DND-41 (cell line): ENCODE measurements at regions not wholly inside any gene's neighbourhood (a gene's known extent, or its start where the extent isn't known, plus 50 kb on each side); places are given as distances from the start of the nearest gene placed in this dataset.

Source experiments
- ATAC-seq: fragments of 200-7000 bp; cut with Tn5 transposase; 3 replicates; pipeline ENCODE4 v1.9.1; 2021; ENCODE audit warnings: low read depth; ENCODE audit not compliant: insufficient read depth
- DNase-seq: peaks from one replicate; pipeline ENCODE4 v3.0.0-alpha.2; 2020
- H2AFZ ChIP-seq: 2 replicates; pipeline ENCODE4 v1.6.0; 2012; ENCODE audit warnings: low read depth, low read length
- H3K27ac ChIP-seq: 2 replicates; pipeline ENCODE4 v1.5.1; 2012; ENCODE audit warnings: low read length, inconsistent platforms
- H3K27me3 ChIP-seq: fragments of 200-600 bp; sonication (generic); 2 replicates; pipeline ENCODE4 v1.6.0; 2012; ENCODE audit warnings: low read length, mild to moderate bottlenecking, inconsistent platforms; ENCODE audit not compliant: insufficient read depth, poor library complexity
- H3K36me3 ChIP-seq: 2 replicates; pipeline ENCODE4 v1.5.1; 2012; ENCODE audit warnings: low read length, inconsistent platforms; ENCODE audit not compliant: insufficient read depth
- H3K4me1 ChIP-seq: 2 replicates; pipeline ENCODE4 v1.5.1; 2012; ENCODE audit warnings: mild to moderate bottlenecking, low read length; ENCODE audit not compliant: insufficient read depth
- H3K4me2 ChIP-seq: 2 replicates; pipeline ENCODE4 v1.6.0; 2012; ENCODE audit warnings: mild to moderate bottlenecking, moderate library complexity, low read length, inconsistent platforms; ENCODE audit not compliant: insufficient read depth
- H3K4me3 ChIP-seq, 2 experiments: fragments of 200-600 bp in 1 of 2; shearing (Covaris generic) in 1 of 2; 2 replicates each; pipeline ENCODE4 v1.5.1; 2012 to 2016; ENCODE audit warnings: inconsistent platforms in 2 of 2, low read length in 2 of 2, mild to moderate bottlenecking in 2 of 2, low read depth in 1 of 2, moderate library complexity in 1 of 2
- H3K79me2 ChIP-seq: 2 replicates; pipeline ENCODE4 v1.6.0; 2012; ENCODE audit warnings: low read length, inconsistent platforms; ENCODE audit not compliant: insufficient read depth
- H3K9ac ChIP-seq: 2 replicates; pipeline ENCODE4 v1.6.0; 2012; ENCODE audit warnings: low read depth, mild to moderate bottlenecking, inconsistent platforms, low read length, moderate library complexity
- H3K9me3 ChIP-seq: 2 replicates; pipeline ENCODE4 v1.5.1; 2012; ENCODE audit warnings: low read length, moderate library complexity, mild to moderate bottlenecking, inconsistent platforms; ENCODE audit not compliant: insufficient read depth, severe bottlenecking
- H4K20me1 ChIP-seq: 2 replicates; pipeline ENCODE4 v1.6.0; 2012; ENCODE audit warnings: low read length; ENCODE audit not compliant: insufficient read depth
- EZH2 ChIP-seq: IDR thresholded peaks from 3 replicates; pipeline ENCODE4 v1.6.1; 2012; ENCODE audit warnings: borderline replicate concordance, low read depth, mild to moderate bottlenecking, moderate library complexity, low read length, inconsistent platforms; ENCODE audit not compliant: severe bottlenecking
- TF ChIP-seq, protein P1 (sequence below): IDR thresholded peaks from 2 replicates; pipeline ENCODE4 v1.5.1; 2012; ENCODE audit warnings: borderline replicate concordance, low read length, moderate library complexity, mild to moderate bottlenecking; ENCODE audit not compliant: poor library complexity, severe bottlenecking; ENCODE audit errors: extremely low read depth

DNA sequence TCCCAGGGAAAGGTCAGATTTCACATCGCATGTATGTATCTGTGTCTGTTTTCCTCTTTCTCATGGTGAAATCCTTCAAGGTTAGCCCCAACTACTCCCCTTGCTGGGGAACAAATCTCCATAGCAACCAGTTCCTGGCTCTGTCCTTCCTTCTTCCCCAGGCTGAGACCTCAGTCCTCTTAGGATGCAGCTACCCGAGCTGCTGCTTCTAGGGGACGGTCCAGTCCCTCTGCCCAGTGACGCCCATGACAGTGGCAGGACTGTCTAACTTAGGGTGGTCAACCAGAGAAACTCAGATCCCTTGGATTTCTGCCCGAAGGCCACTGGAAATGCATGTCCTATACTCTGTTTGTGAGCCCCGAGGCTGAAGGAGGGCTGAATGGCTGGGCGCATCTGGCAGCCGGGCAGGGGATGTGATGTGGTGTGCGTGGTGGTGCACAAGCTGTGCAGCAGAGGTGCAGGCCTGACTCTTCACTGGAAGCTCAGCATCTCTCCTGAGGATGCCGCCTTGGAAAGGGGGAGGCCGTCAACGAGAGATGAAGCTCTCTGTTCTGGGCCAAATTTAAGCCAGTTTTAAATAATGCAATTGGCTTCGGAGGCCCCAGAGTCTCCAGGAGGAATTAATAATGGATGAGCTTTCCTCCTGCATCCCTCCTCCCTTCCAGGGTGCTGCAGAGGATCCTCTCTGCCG, 118.7 kb upstream of the B3GAT1 start:
- Histone ChIP-seq H3K9ac (no peak overlapping the region), H3K27me3 (no peaks in the 10 kb centered on the region), H4K20me1 (no peaks in the 10 kb centered on the region), H3K36me3 (no peaks in the 10 kb centered on the region), H3K4me1 (peaks cover 21% of the 10 kb centered on the region), H3K27ac (no peak overlapping the region), H3K4me3 (no peak overlapping the region), H2AFZ (no peak overlapping the region), H3K79me2 (no peaks in the 10 kb centered on the region), H3K9me3 (no peaks in the 10 kb centered on the region), H3K4me2 (no peak overlapping the region)
- DNase-seq = no peak
- TF ChIP-seq, protein P1, sequence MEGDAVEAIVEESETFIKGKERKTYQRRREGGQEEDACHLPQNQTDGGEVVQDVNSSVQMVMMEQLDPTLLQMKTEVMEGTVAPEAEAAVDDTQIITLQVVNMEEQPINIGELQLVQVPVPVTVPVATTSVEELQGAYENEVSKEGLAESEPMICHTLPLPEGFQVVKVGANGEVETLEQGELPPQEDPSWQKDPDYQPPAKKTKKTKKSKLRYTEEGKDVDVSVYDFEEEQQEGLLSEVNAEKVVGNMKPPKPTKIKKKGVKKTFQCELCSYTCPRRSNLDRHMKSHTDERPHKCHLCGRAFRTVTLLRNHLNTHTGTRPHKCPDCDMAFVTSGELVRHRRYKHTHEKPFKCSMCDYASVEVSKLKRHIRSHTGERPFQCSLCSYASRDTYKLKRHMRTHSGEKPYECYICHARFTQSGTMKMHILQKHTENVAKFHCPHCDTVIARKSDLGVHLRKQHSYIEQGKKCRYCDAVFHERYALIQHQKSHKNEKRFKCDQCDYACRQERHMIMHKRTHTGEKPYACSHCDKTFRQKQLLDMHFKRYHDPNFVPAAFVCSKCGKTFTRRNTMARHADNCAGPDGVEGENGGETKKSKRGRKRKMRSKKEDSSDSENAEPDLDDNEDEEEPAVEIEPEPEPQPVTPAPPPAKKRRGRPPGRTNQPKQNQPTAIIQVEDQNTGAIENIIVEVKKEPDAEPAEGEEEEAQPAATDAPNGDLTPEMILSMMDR = no peak
- no peak for TF ChIP-seq EZH2
- ATAC-seq = no peak

DNA sequence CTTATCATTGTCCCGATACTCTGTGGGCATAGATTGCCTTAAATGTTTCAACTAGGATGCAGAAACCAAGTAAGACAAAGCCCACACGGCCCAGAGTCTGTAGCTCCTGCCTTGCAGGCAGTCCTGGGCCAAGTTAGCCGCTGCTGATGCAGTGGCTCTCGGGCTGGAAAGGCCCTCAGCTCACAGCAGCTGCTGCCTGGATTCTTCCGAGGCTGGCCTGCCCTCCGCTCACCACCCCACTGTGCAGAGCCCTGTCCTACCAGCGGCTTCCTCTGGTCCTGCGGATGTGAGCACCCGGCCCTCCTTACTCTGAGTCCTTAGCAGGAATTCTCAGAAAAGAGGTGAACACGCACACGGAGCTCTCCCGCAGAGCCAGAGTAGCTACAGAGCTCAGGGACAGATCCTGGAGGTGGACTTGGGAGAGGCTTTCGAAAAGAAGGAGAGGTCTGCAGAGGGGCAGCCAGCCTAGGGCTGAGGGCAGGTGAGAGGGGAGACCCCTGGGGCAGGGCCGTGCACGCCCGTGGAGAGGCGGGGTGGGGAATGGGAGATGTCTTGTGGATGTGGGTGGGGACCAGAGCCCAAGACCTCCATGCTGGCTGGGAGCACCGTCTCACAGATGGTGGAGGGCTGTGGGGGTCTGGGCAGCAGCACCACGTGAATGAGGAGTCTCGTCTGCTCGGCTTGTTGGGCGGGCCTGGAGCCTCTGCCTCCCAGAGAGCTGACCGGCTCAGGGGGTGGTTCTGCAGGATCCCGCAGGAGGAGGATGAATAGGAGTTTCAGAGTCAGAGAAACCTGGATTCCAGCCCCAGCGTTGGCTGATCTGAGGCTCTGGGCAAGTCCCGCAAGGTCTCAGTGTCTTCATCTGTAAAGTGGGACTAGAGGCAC, 117.4 kb upstream of the B3GAT1 start:
- DNase-seq (no peak), ATAC-seq (no peak)
- Histone ChIP-seq H3K27ac (no peak overlapping the region), H4K20me1 (no peaks in the 10 kb centered on the region), H3K27me3 (no peaks in the 10 kb centered on the region), H3K9ac (no peak overlapping the region), H2AFZ (no peak overlapping the region), H3K79me2 (no peaks in the 10 kb centered on the region), H3K4me2 (no peak overlapping the region), H3K36me3 (no peaks in the 10 kb centered on the region), H3K4me1 (peaks cover 21% of the 10 kb centered on the region), H3K4me3 (no peak overlapping the region), H3K9me3 (no peaks in the 10 kb centered on the region)
- no peak for TF ChIP-seq EZH2
- TF ChIP-seq, protein P1 = no peak

DNA sequence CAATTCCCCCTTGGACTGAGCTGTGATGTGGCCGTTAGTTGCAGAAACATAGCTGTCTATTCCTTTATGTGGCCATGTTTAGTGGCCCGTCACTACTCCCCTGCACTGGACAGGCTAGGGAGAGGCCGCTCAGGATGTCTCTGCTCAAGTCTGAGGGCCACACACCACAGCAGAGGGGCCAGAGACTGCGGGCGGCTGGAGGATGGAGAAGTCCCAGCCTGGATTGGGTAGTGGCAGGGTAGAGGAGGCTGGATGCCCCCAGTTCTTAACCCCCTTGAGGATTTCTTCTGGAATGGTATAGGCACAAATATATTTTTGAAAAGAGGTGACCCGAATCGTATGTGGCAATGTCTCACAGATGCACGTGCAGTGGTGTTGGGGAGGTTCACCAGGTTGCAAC, 116.4 kb upstream of the B3GAT1 start:
- Histone ChIP-seq H3K79me2 (no peaks in the 10 kb centered on the region), H3K4me2 (no peak overlapping the region), H3K4me3 (no peak overlapping the region), H2AFZ (no peak overlapping the region), H3K36me3 (no peaks in the 10 kb centered on the region), H3K9me3 (no peaks in the 10 kb centered on the region), H3K9ac (no peak overlapping the region), H3K4me1 (peaks cover 21% of the 10 kb centered on the region), H4K20me1 (no peaks in the 10 kb centered on the region), H3K27ac (peak overlapping the region; percentile 57; the same call in 1 of the 2 replicates), H3K27me3 (no peaks in the 10 kb centered on the region)
- no peak for ATAC-seq
- no peak for DNase-seq
- TF ChIP-seq, protein P1 = no peak
- TF ChIP-seq EZH2 = no peak
